ENCODE measurements at regions not wholly inside any gene's neighbourhood (a gene's known extent, or its start where the extent isn't known, plus 50 kb on each side); places are given as distances from the start of the nearest gene placed in this dataset.

- no peaks in the 10 kb centered on the region for H3K27me3 ChIP-seq
- H3K4me1 ChIP-seq: no peaks in the 10 kb centered on the region
- no peaks in the 10 kb centered on the region for H3K36me3 ChIP-seq
- no peak overlapping the region for H3K4me3 ChIP-seq
- H3K27ac ChIP-seq: no peak overlapping the region
- no peak for TF ChIP-seq CTCF (IDR thresholded peaks at IDR 0.05)
- DNase-seq (ENCODE audit: low spot score): peak; percentile 9
- H3K9me3 ChIP-seq: peaks cover 0 to 18% of the 10 kb centered on the region in 2 donors
These were observed 1049.1 kb downstream of the BRD1 start for GRCh38 chr22:48778308-48779195.

DNA sequence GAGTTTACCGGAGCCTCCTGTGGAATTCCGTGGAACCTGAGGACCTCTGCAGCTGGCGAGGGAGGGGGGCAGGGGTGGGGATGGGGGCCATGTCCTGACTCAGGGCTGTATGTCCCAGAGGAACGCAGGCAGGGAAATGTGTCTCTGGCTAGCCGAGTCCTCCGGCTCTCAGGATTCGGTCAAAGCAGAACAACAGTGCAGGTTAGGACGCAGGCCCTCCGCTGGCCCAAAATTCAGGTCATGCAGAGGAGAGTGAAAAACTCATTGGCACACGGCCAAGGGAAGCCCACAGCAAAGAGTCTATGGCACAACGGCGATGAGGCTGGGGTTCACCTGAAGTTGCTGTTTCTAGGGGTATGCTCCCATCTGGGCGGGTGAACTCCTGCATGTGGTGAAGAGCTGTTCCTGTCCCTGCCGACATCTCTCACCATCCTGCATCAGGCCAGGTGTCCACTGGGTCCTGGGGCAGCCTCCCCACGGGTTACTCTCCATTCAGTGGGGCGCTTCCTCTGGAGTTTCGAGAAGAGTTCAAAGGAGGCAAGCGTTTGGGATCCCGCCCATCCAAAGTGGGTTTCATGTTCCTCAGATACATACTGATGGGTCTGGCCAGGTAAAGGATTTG lies 1055.3 kb downstream of the BRD1 start:
- no peaks in the 10 kb centered on the region for H3K36me3 ChIP-seq
- TF ChIP-seq CTCF (IDR thresholded peaks at IDR 0.05): no peak
- H3K27me3 ChIP-seq: no peaks in the 10 kb centered on the region
- H3K4me3 ChIP-seq: no peak overlapping the region
- no peak overlapping the region for H3K27ac ChIP-seq
- H3K4me1 ChIP-seq: no peaks in the 10 kb centered on the region
- H3K9me3 ChIP-seq: peaks cover 0 to 33% of the 10 kb centered on the region in 2 donors
- peak; percentile 44 for DNase-seq (ENCODE audit: low spot score)

GRCh38 chr22:48765595-48765994 lies 1062.1 kb downstream of the BRD1 start:
- peaks cover 4 to 35% of the 10 kb centered on the region in 2 donors for H3K9me3 ChIP-seq
- H3K27ac ChIP-seq: no peak overlapping the region
- no peaks in the 10 kb centered on the region for H3K4me1 ChIP-seq
- no peak for TF ChIP-seq CTCF (IDR thresholded peaks at IDR 0.05)
- no peaks in the 10 kb centered on the region for H3K36me3 ChIP-seq
- no peaks in the 10 kb centered on the region for H3K27me3 ChIP-seq
- DNase-seq (ENCODE audit: low spot score): peak; percentile 21
- H3K4me3 ChIP-seq: no peak overlapping the region

GRCh38 chr22:48761546-48761945 lies 1066.1 kb downstream of the BRD1 start:
- Histone ChIP-seq H3K9me3 (peaks cover 4 to 14% of the 10 kb centered on the region in 2 donors), H3K27me3 (no peaks in the 10 kb centered on the region), H3K27ac (no peak overlapping the region), H3K4me1 (no peaks in the 10 kb centered on the region), H3K36me3 (no peaks in the 10 kb centered on the region), H3K4me3 (no peak overlapping the region)
- no peak for TF ChIP-seq CTCF (IDR thresholded peaks at IDR 0.05)
- peak; percentile 50 for DNase-seq (ENCODE audit: low spot score)

DNA sequence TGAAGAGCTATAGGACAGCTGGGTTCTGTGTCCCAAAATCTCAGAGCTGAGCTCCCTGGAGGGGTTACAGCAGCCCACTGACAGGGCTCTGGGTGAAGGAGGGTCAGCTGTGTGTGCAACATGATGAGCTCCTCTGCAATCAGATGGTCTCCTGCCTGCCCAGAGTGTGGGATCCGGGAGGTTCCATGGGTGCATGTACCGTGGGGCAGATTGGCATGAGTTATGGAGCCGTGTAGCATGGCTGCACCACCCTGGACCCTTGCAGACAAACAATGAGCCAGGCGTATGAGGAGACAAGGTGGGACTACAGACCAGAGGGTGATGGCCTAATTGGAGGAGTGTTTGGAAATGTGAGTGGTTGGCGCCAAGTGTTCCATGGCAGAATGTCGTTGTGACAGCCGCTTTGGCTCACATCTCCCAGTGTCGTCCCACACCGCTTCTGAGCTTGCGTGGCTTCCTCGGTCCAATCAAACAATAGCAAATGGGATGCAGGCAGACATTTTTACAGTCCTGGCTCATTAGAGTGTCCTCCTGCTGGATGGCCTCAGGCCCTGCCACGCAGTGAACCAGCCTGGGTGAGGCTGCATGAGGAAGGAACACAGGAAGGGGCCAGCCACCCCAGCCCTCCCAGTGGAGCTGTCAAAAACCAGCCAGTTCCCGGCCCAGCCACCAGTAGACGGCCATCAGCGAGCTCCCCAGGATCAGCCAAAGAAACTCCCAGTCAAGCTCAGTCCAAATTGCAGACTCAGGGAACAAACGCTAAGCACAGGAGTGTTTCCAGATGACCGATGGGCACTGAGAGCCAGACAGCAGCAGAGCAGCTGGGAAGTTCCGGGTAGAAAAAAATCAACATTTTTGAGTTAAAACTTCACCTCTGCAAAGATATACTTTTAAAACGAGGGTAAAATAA lies 1066.9 kb downstream of the BRD1 start:
- Histone ChIP-seq H3K36me3 (no peaks in the 10 kb centered on the region), H3K4me1 (no peaks in the 10 kb centered on the region), H3K4me3 (no peak overlapping the region), H3K27ac (no peak overlapping the region), H3K9me3 (peaks cover 4 to 7% of the 10 kb centered on the region in 2 donors), H3K27me3 (no peaks in the 10 kb centered on the region)
- TF ChIP-seq CTCF (IDR thresholded peaks at IDR 0.05): no peak
- DNase-seq (ENCODE audit: low spot score): peak; percentile 47

Data from right atrium auricular region (tissue), 2 donors.